GM10266 (cell line): ENCODE measurements at regions not wholly inside any gene's neighbourhood (a gene's known extent, or its start where the extent isn't known, plus 50 kb on each side); places are given as distances from the start of the nearest gene placed in this dataset.
"Not testable (repeated sequence)": the region's sequence is repeated elsewhere in the genome, so short reads cannot be mapped to it uniquely, and the experiment has no call there.

ENCODE experiments used
- DNase-seq: peaks from one replicate; pipeline ENCODE4 v3.0.0; 2012; ENCODE audit errors: extremely low spot score
- TF ChIP-seq, protein P1 (sequence below): IDR thresholded peaks from 2 replicates; pipeline ENCODE4 v1.5.1; 2012; ENCODE audit warnings: mild to moderate bottlenecking, low read depth; ENCODE audit not compliant: control insufficient read depth, insufficient read depth; ENCODE audit errors: missing control alignments

DNA sequence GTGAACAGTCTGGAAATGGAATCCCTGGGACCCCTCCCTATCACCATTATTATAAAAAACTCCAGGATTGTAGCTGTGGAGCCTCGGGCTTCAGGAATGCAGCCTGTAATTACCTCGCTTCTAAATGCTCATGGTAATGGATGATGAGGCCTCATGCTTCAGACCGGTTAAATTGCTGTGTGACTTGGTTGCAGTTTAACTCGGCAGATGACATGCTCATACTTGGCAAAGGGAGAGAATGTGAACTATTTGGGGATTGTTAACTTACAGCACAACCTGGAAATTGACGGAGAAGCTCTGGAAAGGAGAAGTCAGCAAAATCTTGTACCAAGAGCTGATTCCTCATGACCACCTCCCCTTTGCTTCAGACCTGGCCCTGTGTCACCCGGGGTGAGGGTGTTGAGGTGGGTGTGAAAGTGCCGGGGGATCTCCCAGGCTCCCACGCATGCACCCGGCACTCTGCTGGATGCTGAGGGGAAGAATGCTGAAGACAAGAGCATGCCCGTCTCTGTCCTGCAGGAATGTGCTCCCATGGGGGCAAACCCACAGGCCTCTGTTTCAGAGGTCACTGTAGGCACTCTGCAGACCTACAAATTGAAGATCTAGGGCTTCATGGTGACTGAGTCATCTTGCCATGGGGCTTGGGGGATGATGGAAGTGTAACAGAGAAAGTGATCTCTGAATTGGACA is 364.8 kb downstream of the RPS6KC1 start:
- TF ChIP-seq, protein P1, sequence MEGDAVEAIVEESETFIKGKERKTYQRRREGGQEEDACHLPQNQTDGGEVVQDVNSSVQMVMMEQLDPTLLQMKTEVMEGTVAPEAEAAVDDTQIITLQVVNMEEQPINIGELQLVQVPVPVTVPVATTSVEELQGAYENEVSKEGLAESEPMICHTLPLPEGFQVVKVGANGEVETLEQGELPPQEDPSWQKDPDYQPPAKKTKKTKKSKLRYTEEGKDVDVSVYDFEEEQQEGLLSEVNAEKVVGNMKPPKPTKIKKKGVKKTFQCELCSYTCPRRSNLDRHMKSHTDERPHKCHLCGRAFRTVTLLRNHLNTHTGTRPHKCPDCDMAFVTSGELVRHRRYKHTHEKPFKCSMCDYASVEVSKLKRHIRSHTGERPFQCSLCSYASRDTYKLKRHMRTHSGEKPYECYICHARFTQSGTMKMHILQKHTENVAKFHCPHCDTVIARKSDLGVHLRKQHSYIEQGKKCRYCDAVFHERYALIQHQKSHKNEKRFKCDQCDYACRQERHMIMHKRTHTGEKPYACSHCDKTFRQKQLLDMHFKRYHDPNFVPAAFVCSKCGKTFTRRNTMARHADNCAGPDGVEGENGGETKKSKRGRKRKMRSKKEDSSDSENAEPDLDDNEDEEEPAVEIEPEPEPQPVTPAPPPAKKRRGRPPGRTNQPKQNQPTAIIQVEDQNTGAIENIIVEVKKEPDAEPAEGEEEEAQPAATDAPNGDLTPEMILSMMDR, result no peak
- DNase-seq, result no peak

DNA sequence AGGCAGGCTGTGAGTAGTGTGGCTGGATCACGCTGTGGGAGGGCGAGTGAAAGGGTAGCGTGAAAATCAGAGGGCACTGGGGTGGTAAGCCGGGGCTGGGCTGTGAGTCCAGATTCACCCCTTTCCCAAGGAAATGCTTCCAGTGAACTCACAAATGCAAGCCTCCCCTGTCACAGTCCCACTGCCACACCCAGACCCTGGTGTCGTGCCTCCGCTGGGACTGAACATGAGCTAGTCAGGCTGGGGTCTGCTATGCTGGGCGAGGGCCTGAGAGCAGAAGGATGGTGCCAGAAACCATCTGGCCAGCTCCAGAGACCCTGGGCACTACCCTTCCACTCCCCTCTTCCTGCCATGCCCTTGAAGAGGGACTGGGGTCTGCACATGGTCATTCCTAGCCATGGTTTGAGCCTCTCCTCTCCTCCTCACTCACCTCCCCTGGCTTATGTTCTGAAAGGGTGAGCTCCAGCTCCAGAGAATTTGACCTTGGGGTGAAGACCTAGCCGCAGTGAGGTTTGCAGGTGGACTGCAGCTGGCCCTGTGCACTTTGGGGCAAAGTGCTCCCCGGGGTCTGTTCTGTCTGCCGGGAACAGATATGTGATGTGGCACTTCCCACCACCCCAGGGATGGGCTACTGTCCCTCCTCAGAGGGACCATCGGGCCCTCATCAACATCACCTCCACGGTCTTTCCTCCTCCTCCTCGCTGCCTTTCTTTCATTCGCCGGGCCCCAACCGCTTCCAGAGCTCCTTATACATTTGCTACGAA is 365.6 kb downstream of the RPS6KC1 start:
- TF ChIP-seq, protein P1, result no peak
- DNase-seq, result no peak

DNA sequence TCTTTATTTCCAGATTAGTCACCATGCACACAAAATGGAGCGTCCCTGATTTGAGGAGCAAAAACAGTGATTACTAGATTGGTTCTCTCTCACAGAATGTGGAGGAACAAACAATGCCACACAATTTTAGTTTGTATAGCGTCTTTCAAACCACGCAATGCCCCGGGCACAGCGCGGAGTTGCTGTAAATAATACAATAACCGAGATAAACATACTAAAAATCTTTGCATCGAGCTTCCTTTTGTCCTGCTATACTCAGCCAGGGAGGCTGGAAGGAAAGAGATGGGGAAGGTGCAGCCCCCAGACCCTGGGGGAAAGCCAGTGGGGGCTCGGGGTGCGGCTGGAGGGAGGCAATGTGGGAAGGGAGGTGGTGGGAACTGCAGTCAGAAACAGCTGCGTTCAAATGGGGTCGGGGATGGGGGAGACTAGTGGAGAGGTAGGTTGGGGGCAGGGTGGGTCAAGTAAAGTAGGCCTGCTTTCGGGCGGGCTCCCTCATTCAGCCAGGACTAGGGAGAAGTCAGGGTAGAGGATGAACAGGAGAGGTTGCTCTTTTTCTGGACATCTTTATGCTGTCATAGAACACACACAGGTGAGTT is 366.3 kb downstream of the RPS6KC1 start:
- TF ChIP-seq, protein P1, result no peak
- no peak for DNase-seq

DNA sequence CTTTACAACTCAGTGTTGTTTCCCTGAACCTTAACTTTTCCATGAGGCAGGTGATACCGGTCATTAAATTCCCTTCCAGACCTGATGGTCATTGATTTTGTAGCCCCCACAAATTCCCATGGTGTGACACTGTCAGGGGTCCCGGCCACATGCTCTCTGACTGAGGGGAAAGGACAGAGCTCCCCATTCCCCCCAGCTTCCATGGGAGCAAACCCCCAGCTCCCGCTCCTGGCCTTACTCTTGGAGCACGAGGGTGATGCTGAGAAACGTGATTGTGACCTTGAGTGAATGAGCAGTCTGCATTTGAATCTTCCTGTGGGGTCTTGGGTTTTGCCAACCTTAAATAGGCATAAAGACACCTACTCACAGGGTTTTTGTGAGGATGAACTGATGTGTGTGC is 366.8 kb downstream of the RPS6KC1 start:
- TF ChIP-seq, protein P1, result no peak
- no peak for DNase-seq

DNA sequence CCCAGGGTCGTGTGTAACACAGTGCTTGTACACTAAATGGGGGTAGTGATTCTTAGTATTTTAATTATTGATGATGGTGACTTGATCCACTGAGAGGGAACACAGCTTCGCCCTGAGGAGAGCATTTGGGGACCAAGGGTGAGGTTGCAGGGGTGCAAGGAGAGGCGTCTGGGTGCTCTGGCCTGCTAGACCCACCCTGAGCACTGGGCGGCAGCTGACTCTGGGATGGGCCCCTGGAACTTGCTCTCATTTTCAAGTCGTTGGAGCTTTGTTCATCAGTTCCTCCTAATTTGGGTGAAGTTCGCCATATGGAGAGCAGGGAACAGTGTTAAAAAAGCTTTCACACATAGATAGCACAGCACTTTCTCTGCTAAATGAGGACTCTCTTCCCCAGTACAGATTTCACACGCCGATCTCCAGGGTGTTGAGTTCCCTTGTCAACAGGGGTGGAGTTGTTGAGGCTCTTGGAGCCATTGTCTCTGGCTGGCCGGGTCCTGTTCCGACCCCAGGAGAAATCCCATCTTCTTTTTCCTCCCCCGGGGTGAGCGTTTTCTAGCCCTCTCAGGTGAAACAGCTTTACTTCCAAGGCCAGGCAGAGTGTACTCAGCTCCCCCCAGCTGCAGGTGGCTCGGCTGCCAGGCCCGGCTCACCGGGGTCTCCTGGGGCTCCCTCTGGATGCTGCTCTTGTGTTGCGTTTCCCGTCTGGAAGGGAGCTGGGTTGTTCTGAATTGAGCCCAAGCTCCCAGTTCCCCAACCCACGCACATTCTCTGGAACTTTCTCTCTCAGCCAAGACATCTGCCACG is 367.4 kb downstream of the RPS6KC1 start:
- TF ChIP-seq, protein P1, result no peak
- no peak for DNase-seq

DNA sequence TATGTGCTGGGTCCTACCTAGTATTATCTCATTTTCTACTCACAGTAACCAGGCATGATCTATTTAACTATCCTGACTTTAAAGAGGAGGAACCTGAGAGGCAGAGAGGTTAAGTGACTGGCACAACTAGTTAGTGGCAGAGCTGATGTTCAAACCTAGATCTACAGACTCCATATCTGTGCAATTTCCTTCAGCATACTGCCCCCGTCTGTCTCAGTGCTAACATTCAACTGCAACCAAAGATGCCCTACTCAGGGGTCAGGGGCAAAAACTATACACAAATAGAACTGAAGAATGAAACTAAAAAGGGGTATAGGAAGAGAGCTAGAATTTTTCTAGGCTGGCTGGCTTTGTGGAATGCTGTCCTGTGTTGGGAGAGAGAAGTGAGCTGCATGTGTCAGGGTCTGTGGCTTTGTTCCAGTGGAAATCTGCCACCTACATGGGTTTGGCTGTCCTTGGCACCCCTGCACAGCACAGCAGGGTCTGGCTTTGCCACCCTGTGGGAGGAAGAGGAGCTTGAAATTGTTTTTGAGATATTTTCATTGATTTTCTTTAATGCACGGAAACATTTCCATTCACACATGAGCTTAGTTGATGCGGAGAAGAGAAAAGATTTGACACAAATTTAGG is 368.5 kb downstream of the RPS6KC1 start:
- DNase-seq, result no peak
- TF ChIP-seq, protein P1, result no peak

DNA sequence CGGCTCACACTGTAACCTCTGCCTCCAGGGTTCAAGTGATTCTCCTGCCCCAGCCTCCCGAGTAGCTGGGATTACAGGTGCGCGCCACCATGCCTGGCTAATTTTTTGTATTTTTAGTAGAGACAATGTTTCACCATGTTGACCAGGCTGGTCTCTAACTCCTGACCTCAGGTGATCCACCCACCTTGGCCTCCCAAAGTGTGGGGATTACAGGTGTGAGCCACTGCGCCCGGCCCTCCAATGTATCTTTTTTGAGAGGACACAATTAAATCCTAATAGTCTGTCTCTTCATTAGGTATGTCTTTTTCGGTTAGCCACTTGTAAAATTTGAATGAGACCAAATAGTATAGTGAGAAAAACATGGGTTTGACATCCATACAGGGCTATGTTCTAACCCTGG is 370.1 kb downstream of the RPS6KC1 start:
- DNase-seq, result not testable (repeated sequence)
